IMR-90 (cell line): ENCODE measurements at regions not wholly inside any gene's neighbourhood (a gene's known extent, or its start where the extent isn't known, plus 50 kb on each side); places are given as distances from the start of the nearest gene placed in this dataset.

ENCODE experiments used
- ATAC-seq: fragments of 200-7000 bp; cut with Tn5 transposase; 2 replicates; pipeline ENCODE4 v1.9.1; 2020; ENCODE audit warnings: low read depth, mild to moderate bottlenecking, moderate library complexity
- BruUV-seq: library from RNA; stranded (reverse); fragments of 400-500 nt; replicated peaks from 2 replicates; lab custom pipeline; 2021; lab: Mats Ljungman, UMichigan
- CTCF ChIA-PET: fragments of 300-600 bp; formaldehyde crosslinking; extraction: SDS; loops from one replicate; lab custom pipeline; 2021; ENCODE audit warnings: antibody characterized with exemption; lab: Yijun Ruan, JAX
- POLR2A ChIA-PET: fragments of 300-600 bp; sonication (Branson Sonifier 250); formaldehyde crosslinking; loops from one replicate; lab custom pipeline; 2022; ENCODE audit warnings: antibody characterized with exemption; ENCODE audit not compliant: unreplicated experiment; lab: Charles Lee
- DNase-seq: peaks from one replicate; pipeline ENCODE4 v3.0.0; 2013
- H2AFZ ChIP-seq: replicated peaks from 2 replicates; pipeline ENCODE3; 2013; ENCODE audit warnings: low read length, mild to moderate bottlenecking; ENCODE audit not compliant: poor library complexity
- H2AK5ac ChIP-seq: 2 replicates; pipeline ENCODE4 v1.6.1; 2013; ENCODE audit warnings: low read depth, low read length, inconsistent platforms
- H2AK9ac ChIP-seq: replicated peaks from 2 replicates; pipeline ENCODE3; 2013; ENCODE audit warnings: mild to moderate bottlenecking, low read depth, low read length, moderate library complexity; ENCODE audit not compliant: poor library complexity
- H2BK120ac ChIP-seq: 2 replicates; pipeline ENCODE4 v1.6.1; 2013; ENCODE audit warnings: low read depth, low read length, inconsistent platforms
- H2BK15ac ChIP-seq: 3 replicates; pipeline ENCODE4 v1.6.1; 2013; ENCODE audit warnings: low read depth, low read length, inconsistent platforms
- H2BK20ac ChIP-seq: 2 replicates; pipeline ENCODE4 v1.6.1; 2013; ENCODE audit warnings: low read depth, mild to moderate bottlenecking, inconsistent platforms, low read length, moderate library complexity
- H2BK5ac ChIP-seq: 2 replicates; pipeline ENCODE4 v1.6.1; 2013; ENCODE audit warnings: mild to moderate bottlenecking, low read depth, low read length, inconsistent platforms; ENCODE audit not compliant: poor library complexity, severe bottlenecking
- H3K14ac ChIP-seq: replicated peaks from 2 replicates; pipeline ENCODE4 v1.6.1; 2013; ENCODE audit warnings: low read depth, low read length, inconsistent platforms
- H3K18ac ChIP-seq: 2 replicates; pipeline ENCODE4 v1.6.1; 2013; ENCODE audit warnings: low read depth, low read length, control low read depth
- H3K23ac ChIP-seq: 2 replicates; pipeline ENCODE4 v1.6.1; 2013; ENCODE audit warnings: low read depth, low read length, inconsistent platforms
- H3K27ac ChIP-seq: 2 replicates; pipeline ENCODE4 v1.5.1; 2013; ENCODE audit warnings: mild to moderate bottlenecking, control low read depth, low read length; ENCODE audit not compliant: insufficient read depth
- H3K27me3 ChIP-seq: 2 replicates; pipeline ENCODE4 v1.6.1; 2013; ENCODE audit warnings: low read length; ENCODE audit not compliant: control insufficient read depth, insufficient read depth
- H3K36me3 ChIP-seq: 2 replicates; pipeline ENCODE4 v1.6.1; 2013; ENCODE audit warnings: low read length, mixed read lengths; ENCODE audit not compliant: control insufficient read depth, insufficient read depth
- H3K4ac ChIP-seq: 2 replicates; pipeline ENCODE4 v1.6.1; 2013; ENCODE audit warnings: low read depth, low read length, inconsistent platforms
- H3K4me1 ChIP-seq: 2 replicates; pipeline ENCODE4 v1.6.1; 2013; ENCODE audit warnings: low read length, mixed read lengths; ENCODE audit not compliant: control insufficient read depth, insufficient read depth
- H3K4me2 ChIP-seq: 2 replicates; pipeline ENCODE4 v1.6.1; 2013; ENCODE audit warnings: low read depth, mild to moderate bottlenecking, control low read depth, low read length, moderate library complexity
- H3K4me3 ChIP-seq: 2 replicates; pipeline ENCODE4 v1.5.1; 2013; ENCODE audit warnings: low read depth, mild to moderate bottlenecking, control low read depth, low read length, moderate library complexity; ENCODE audit not compliant: insufficient read depth
- H3K56ac ChIP-seq: 2 replicates; pipeline ENCODE4 v1.6.1; 2013; ENCODE audit warnings: low read length, inconsistent platforms; ENCODE audit not compliant: insufficient read depth; ENCODE audit errors: extremely low read depth
- H3K79me1 ChIP-seq, 2 experiments: 2 replicates each; pipeline ENCODE4 v1.6.1; 2013; ENCODE audit warnings: low read length in 2 of 2, inconsistent platforms in 1 of 2, low read depth in 1 of 2
- H3K9ac ChIP-seq: 2 replicates; pipeline ENCODE4 v1.6.1; 2013; ENCODE audit warnings: low read depth, low read length, control low read depth
- H3K9me1 ChIP-seq: 2 replicates; pipeline ENCODE4 v1.6.1; 2013; ENCODE audit warnings: low read length, inconsistent platforms; ENCODE audit not compliant: insufficient read depth
- H3K9me3 ChIP-seq: 2 replicates; pipeline ENCODE4 v1.6.1; 2013; ENCODE audit warnings: low read length; ENCODE audit not compliant: control insufficient read depth, insufficient read depth
- H4K20me1 ChIP-seq: 2 replicates; pipeline ENCODE4 v1.6.1; 2013; ENCODE audit warnings: low read length, inconsistent platforms; ENCODE audit not compliant: insufficient read depth
- H4K5ac ChIP-seq: 2 replicates; pipeline ENCODE4 v1.6.1; 2013; ENCODE audit warnings: mild to moderate bottlenecking, low read depth, low read length, control low read depth
- H4K8ac ChIP-seq, 2 experiments: 2 replicates each; pipeline ENCODE4 v1.6.1; 2013; ENCODE audit warnings: low read depth in 2 of 2, low read length in 2 of 2, control low read depth in 1 of 2, inconsistent platforms in 1 of 2
- H4K91ac ChIP-seq: 2 replicates; pipeline ENCODE4 v1.6.1; 2013; ENCODE audit warnings: low read depth, low read length, inconsistent platforms; ENCODE audit not compliant: insufficient read depth
- BHLHE40 ChIP-seq: fragments of 150-350 bp; IDR thresholded peaks from 2 replicates; pipeline ENCODE4 v1.6.1; 2016; ENCODE audit warnings: mild to moderate bottlenecking, low read depth, low read length
- CEBPB ChIP-seq: IDR thresholded peaks from 2 replicates; pipeline ENCODE4 v1.6.1; 2012; ENCODE audit warnings: low read depth, low read length, improper control_type of control experiment
- CHD1 ChIP-seq: IDR thresholded peaks from 2 replicates; pipeline ENCODE4 v1.6.1; 2012; ENCODE audit warnings: low read depth, low read length, improper control_type of control experiment
- FOS ChIP-seq: fragments of 150-350 bp; IDR thresholded peaks from 2 replicates; pipeline ENCODE4 v1.6.1; 2016; ENCODE audit warnings: low read depth, low read length
- MAFK ChIP-seq: IDR thresholded peaks from 2 replicates; pipeline ENCODE4 v1.6.1; 2012; ENCODE audit warnings: low read depth, low read length, improper control_type of control experiment
- MXI1 ChIP-seq: IDR thresholded peaks from 2 replicates; pipeline ENCODE4 v1.6.1; 2012; ENCODE audit warnings: low read depth, mild to moderate bottlenecking, low read length, moderate library complexity, borderline replicate concordance
- NFE2L2 ChIP-seq: fragments of 150-350 bp; IDR thresholded peaks from 2 replicates; pipeline ENCODE4 v1.6.1; 2016; ENCODE audit warnings: low read depth, mild to moderate bottlenecking, low read length
- RAD21 ChIP-seq: IDR thresholded peaks from 2 replicates; pipeline ENCODE4 v1.6.1; 2012; ENCODE audit warnings: low read length, improper control_type of control experiment
- RCOR1 ChIP-seq: IDR thresholded peaks from 2 replicates; pipeline ENCODE4 v1.6.1; 2012; ENCODE audit warnings: mild to moderate bottlenecking, low read length, improper control_type of control experiment; ENCODE audit not compliant: insufficient replicate concordance
- RFX5 ChIP-seq: IDR thresholded peaks from 2 replicates; pipeline ENCODE4 v1.8.0; 2012; ENCODE audit warnings: low read depth, mild to moderate bottlenecking, low read length, moderate library complexity
- SMC3 ChIP-seq: fragments of 150-350 bp; IDR thresholded peaks from 2 replicates; pipeline ENCODE4 v1.6.1; 2016; ENCODE audit warnings: low read depth, mild to moderate bottlenecking, antibody characterized with exemption, low read length, moderate library complexity
- USF2 ChIP-seq: fragments of 150-350 bp; IDR thresholded peaks from 2 replicates; pipeline ENCODE4 v1.6.1; 2017; ENCODE audit warnings: mild to moderate bottlenecking, antibody characterized with exemption, low read length, low read depth
- WGBS, 2 experiments: methylation state at CpG; one replicate each; pipeline versions ENCODE4 v1.1.5 to v1.1.7; 2013; ENCODE audit warnings: missing lambda C conversion rate in 2 of 2; ENCODE audit not compliant: insufficient read length in 1 of 2; ENCODE audit errors: extremely low coverage in 2 of 2; 5-methylcytosine and 5-hydroxymethylcytosine counted together
- dilution Hi-C: fragments of 300-500 bp; cut with HindIII; formaldehyde crosslinking; loops from one replicate; pipeline ENCODE4 v1.14.3; 2018; ENCODE audit warnings: low sequenced_read_pairs; ENCODE audit not compliant: unreplicated experiment
- in situ Hi-C: fragments of 300-500 bp; cut with MboI; formaldehyde crosslinking; loops from 3 replicates; pipeline ENCODE4 v1.14.3; 2019; ENCODE audit warnings: low sequenced_read_pairs, inconsistent platforms, mixed read lengths
- intact Hi-C: fragments of 100-400 bp; cut with micrococcal nuclease; formaldehyde crosslinking; loops from 2 replicates; pipeline ENCODE4 v1.10.0; 2022
- TF ChIP-seq, protein P1 (sequence below): conservative IDR thresholded peaks from 2 replicates; pipeline ENCODE4 v1.5.1; 2012; ENCODE audit warnings: mild to moderate bottlenecking, low read depth, low read length, improper control_type of control experiment
- TF ChIP-seq, protein P2 (sequence below): fragments of 150-350 bp; IDR thresholded peaks from 2 replicates; pipeline ENCODE4 v1.6.1; 2016; ENCODE audit warnings: low read depth, mild to moderate bottlenecking, low read length, moderate library complexity, borderline replicate concordance

GRCh38 chr2:234802845-234803171 is 149.0 kb upstream of the SH3BP4 start:
- Histone ChIP-seq H4K91ac (no peak overlapping the region), H2AK5ac (no peak overlapping the region), H3K79me1 (no peaks in the 10 kb centered on the region), H3K9me1 (no peaks in the 10 kb centered on the region), H3K4me2 (no peak overlapping the region), H3K14ac (no peak overlapping the region), H3K9me3 (peaks cover 12% of the 10 kb centered on the region), H2AFZ (no peak overlapping the region), H3K4me3 (no peak overlapping the region), H3K27me3 (no peaks in the 10 kb centered on the region), H3K4ac (no peak overlapping the region), H2BK15ac (no peak overlapping the region), H4K8ac (no peak overlapping the region), H4K20me1 (no peaks in the 10 kb centered on the region), H3K23ac (no peak overlapping the region), H2BK20ac (no peak overlapping the region), H3K36me3 (no peaks in the 10 kb centered on the region), H3K27ac (no peak overlapping the region), H2AK9ac (no peak overlapping the region), H4K5ac (no peak overlapping the region), H3K56ac (no peak overlapping the region), H3K4me1 (no peaks in the 10 kb centered on the region), H3K18ac (no peak overlapping the region), H3K9ac (no peak overlapping the region), H2BK120ac (no peak overlapping the region), H2BK5ac (no peak overlapping the region)
- ATAC-seq: no peak
- CTCF ChIA-PET: no interaction called here
- BruUV-seq: no TSS peak
- WGBS, 2 experiments: no CpG with 5 or more reads among the region's 1 CpG
- no peak for DNase-seq
- POLR2A ChIA-PET: no interaction called here
- in situ Hi-C loops: no loop called here
- TF ChIP-seq RAD21 (no peak), RFX5 (no peak), MXI1 (no peak), CHD1 (no peak), BHLHE40 (no peak), NFE2L2 (no peak), SMC3 (no peak), RCOR1 (no peak), FOS (no peak), MAFK (no peak), CEBPB (no peak), USF2 (no peak)
- TF ChIP-seq, protein P1, sequence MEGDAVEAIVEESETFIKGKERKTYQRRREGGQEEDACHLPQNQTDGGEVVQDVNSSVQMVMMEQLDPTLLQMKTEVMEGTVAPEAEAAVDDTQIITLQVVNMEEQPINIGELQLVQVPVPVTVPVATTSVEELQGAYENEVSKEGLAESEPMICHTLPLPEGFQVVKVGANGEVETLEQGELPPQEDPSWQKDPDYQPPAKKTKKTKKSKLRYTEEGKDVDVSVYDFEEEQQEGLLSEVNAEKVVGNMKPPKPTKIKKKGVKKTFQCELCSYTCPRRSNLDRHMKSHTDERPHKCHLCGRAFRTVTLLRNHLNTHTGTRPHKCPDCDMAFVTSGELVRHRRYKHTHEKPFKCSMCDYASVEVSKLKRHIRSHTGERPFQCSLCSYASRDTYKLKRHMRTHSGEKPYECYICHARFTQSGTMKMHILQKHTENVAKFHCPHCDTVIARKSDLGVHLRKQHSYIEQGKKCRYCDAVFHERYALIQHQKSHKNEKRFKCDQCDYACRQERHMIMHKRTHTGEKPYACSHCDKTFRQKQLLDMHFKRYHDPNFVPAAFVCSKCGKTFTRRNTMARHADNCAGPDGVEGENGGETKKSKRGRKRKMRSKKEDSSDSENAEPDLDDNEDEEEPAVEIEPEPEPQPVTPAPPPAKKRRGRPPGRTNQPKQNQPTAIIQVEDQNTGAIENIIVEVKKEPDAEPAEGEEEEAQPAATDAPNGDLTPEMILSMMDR: no peak
- TF ChIP-seq, protein P2, sequence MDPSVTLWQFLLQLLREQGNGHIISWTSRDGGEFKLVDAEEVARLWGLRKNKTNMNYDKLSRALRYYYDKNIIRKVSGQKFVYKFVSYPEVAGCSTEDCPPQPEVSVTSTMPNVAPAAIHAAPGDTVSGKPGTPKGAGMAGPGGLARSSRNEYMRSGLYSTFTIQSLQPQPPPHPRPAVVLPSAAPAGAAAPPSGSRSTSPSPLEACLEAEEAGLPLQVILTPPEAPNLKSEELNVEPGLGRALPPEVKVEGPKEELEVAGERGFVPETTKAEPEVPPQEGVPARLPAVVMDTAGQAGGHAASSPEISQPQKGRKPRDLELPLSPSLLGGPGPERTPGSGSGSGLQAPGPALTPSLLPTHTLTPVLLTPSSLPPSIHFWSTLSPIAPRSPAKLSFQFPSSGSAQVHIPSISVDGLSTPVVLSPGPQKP: no peak
- intact Hi-C loops: no loop called here
- dilution Hi-C loops: no loop called here
